ENCODE measurements at regions not wholly inside any gene's neighbourhood (a gene's known extent, or its start where the extent isn't known, plus 50 kb on each side); places are given as distances from the start of the nearest gene placed in this dataset.

- TF ChIP-seq CTCF (IDR thresholded peaks at IDR 0.05), result no peak
- no peak for TF ChIP-seq POLR2A (IDR thresholded peaks at IDR 0.05)
- TF ChIP-seq POLR2AphosphoS5 (IDR thresholded peaks at IDR 0.05), result no peak
Observed at GRCh38 chr4:18641334-18641733, 619.8 kb upstream of the LCORL start.

Data from transverse colon (tissue), 4 donors.